ENCODE measurements at regions not wholly inside any gene's neighbourhood (a gene's known extent, or its start where the extent isn't known, plus 50 kb on each side); places are given as distances from the start of the nearest gene placed in this dataset.

GRCh38 chr12:123098780-123099179 is 52.1 kb downstream of the PITPNM2 start:
- H3K4me3 ChIP-seq, result no peak overlapping the region
- H3F3A ChIP-seq (ENCODE audit: insufficient read depth, low read depth), result peaks cover 21% of the 10 kb centered on the region
- no peak for TF ChIP-seq EZH2 (IDR thresholded peaks at IDR 0.05; ENCODE audit: low read depth)
- no peak for TF ChIP-seq CTCF (conservative IDR thresholded peaks at IDR 0.05)
- peaks cover 7% of the 10 kb centered on the region for H3K79me2 ChIP-seq (ENCODE audit: low read depth)
- intact Hi-C loops (cut with micrococcal nuclease; ENCODE audit: unreplicated experiment), result no loop called here
- no peak overlapping the region for H2AFZ ChIP-seq
- no peak for DNase-seq
- ChIA-PET POLR2A (ENCODE audit: unreplicated experiment) (no interaction called here), CTCF (no interaction called here)
- no peaks in the 10 kb centered on the region for H3K9me3 ChIP-seq (ENCODE audit: insufficient read depth, low read depth)
- H3K9me2 ChIP-seq (ENCODE audit: insufficient read depth), result no peaks in the 10 kb centered on the region
- peaks cover 41% of the 10 kb centered on the region for H3K4me1 ChIP-seq (replicated peaks; ENCODE audit: insufficient read depth)
- H3K27me3 ChIP-seq (ENCODE audit: insufficient read depth, low read depth), result no peaks in the 10 kb centered on the region
- no peak overlapping the region for H3K27ac ChIP-seq
- no peak overlapping the region for H3K4me2 ChIP-seq
- BruUV-seq (replicated peaks), result no TSS peak
- H4K20me1 ChIP-seq (ENCODE audit: insufficient read depth), result no peaks in the 10 kb centered on the region
- H3K36me3 ChIP-seq (ENCODE audit: low read depth), result no peaks in the 10 kb centered on the region

DNA sequence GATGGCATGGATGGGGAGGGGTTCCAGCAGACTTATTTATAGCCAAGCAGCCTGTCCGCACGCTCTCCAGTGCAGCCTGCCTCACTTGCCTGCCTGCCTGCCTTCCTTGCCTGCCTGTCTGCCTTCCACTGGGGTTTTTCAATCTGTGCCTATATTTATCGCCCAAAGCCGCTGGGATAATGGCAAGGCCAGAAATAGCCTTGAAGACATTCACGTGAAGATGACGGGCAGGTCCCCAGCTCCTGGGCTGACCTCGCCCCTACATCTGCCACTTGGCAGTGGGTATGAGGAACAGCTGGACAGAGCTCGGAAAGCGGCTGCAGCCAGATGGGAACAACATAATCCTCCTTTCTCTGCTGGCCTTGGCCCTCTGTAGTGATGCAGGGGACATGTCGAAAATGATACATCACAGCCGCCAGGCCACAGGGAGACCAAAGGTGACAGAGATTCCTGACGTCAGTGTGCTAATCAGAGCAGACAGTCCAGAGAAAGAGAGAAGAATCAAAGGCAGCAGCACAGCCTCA is 53.3 kb downstream of the PITPNM2 start:
- TF ChIP-seq CTCF (conservative IDR thresholded peaks at IDR 0.05) (no peak), EZH2 (IDR thresholded peaks at IDR 0.05; ENCODE audit: low read depth) (no peak)

DNA sequence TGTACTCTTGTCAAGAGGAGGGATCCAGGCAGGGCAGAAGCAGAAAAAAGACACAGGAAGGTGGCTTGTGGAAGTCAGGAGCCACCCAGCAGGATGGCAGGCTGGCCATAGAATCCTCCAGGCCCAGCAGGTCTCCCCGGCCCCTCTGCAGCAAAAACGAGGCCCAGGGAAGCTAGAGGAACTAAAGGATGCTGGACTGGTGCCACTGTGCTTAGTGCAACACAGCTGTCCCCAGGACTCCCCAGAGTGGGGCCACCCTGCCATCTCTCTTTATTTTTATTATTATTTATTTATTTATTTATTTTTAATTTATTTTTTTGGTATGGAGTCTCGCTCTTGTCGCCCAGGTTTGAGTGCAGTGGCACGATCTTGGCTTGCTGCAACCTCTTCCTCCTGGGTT is 54.1 kb downstream of the PITPNM2 start:
- no TSS peak for BruUV-seq (replicated peaks)
- H3K79me2 ChIP-seq (ENCODE audit: low read depth), result peaks cover 16% of the 10 kb centered on the region
- H3F3A ChIP-seq (ENCODE audit: insufficient read depth, low read depth), result peaks cover 16% of the 10 kb centered on the region
- H3K27ac ChIP-seq, result no peak overlapping the region
- H4K20me1 ChIP-seq (ENCODE audit: insufficient read depth), result no peaks in the 10 kb centered on the region
- no peak for DNase-seq
- ChIA-PET POLR2A (ENCODE audit: unreplicated experiment) (no interaction called here), CTCF (no interaction called here)
- H3K4me3 ChIP-seq, result no peak overlapping the region
- no peaks in the 10 kb centered on the region for H3K9me2 ChIP-seq (ENCODE audit: insufficient read depth)
- no peaks in the 10 kb centered on the region for H3K36me3 ChIP-seq (ENCODE audit: low read depth)
- H2AFZ ChIP-seq, result no peak overlapping the region
- TF ChIP-seq CTCF (conservative IDR thresholded peaks at IDR 0.05) (no peak), EZH2 (IDR thresholded peaks at IDR 0.05; ENCODE audit: low read depth) (no peak)
- no peaks in the 10 kb centered on the region for H3K27me3 ChIP-seq (ENCODE audit: insufficient read depth, low read depth)
- H3K4me1 ChIP-seq (replicated peaks; ENCODE audit: insufficient read depth), result peaks cover 45% of the 10 kb centered on the region
- H3K4me2 ChIP-seq, result no peak overlapping the region
- H3K9me3 ChIP-seq (ENCODE audit: insufficient read depth, low read depth), result no peaks in the 10 kb centered on the region
- intact Hi-C loops (cut with micrococcal nuclease; ENCODE audit: unreplicated experiment), result no loop called here

More for the DNA sequence above, 53.3 kb downstream of the PITPNM2 start:
- peaks cover 16% of the 10 kb centered on the region for H3K79me2 ChIP-seq (ENCODE audit: low read depth)
- H3K4me1 ChIP-seq (replicated peaks; ENCODE audit: insufficient read depth), result peaks cover 45% of the 10 kb centered on the region
- no peaks in the 10 kb centered on the region for H4K20me1 ChIP-seq (ENCODE audit: insufficient read depth)
- intact Hi-C loops (cut with micrococcal nuclease; ENCODE audit: unreplicated experiment), result no loop called here
- no peak overlapping the region for H3K4me2 ChIP-seq
- no peak overlapping the region for H3K27ac ChIP-seq
- ChIA-PET CTCF (interaction anchor here (0.6 kb wide), 1 partner anchor 101 kb away, joined by 3 read pairs; no protein-coding TSS in a partner anchor), POLR2A (ENCODE audit: unreplicated experiment) (no interaction called here)
- H3K4me3 ChIP-seq, result no peak overlapping the region
- H3K9me3 ChIP-seq (ENCODE audit: insufficient read depth, low read depth), result no peaks in the 10 kb centered on the region
- H2AFZ ChIP-seq, result no peak overlapping the region
- DNase-seq, result no peak
- H3K27me3 ChIP-seq (ENCODE audit: insufficient read depth, low read depth), result no peaks in the 10 kb centered on the region
- peaks cover 18% of the 10 kb centered on the region for H3F3A ChIP-seq (ENCODE audit: insufficient read depth, low read depth)
- no peaks in the 10 kb centered on the region for H3K9me2 ChIP-seq (ENCODE audit: insufficient read depth)
- no TSS peak for BruUV-seq (replicated peaks)
- no peaks in the 10 kb centered on the region for H3K36me3 ChIP-seq (ENCODE audit: low read depth)
